ENCODE measurements at regions not wholly inside any gene's neighbourhood (a gene's known extent, or its start where the extent isn't known, plus 50 kb on each side); places are given as distances from the start of the nearest gene placed in this dataset.

- TF ChIP-seq CTCF (IDR thresholded peaks at IDR 0.05) = no peak
- no peaks in the 10 kb centered on the region for H3K4me1 Mint-ChIP-seq (ENCODE audit: low read depth)
- no peaks in the 10 kb centered on the region for H3K36me3 Mint-ChIP-seq (ENCODE audit: low read depth)
- H3K27me3 Mint-ChIP-seq (ENCODE audit: low read depth) = peaks cover 5% of the 10 kb centered on the region
- no peaks in the 10 kb centered on the region for H3K9me3 Mint-ChIP-seq (ENCODE audit: low read depth)
- no peak for DNase-seq (ENCODE audit: low spot score)
- H3K27ac Mint-ChIP-seq (ENCODE audit: unreplicated experiment) = no peak overlapping the region
- H3K4me3 Mint-ChIP-seq (ENCODE audit: unreplicated experiment) = no peak overlapping the region
Observed at GRCh38 chr4:72215198-72215597, 183.4 kb downstream of the NPFFR2 start.

- Mint-ChIP-seq H3K9me3 (ENCODE audit: low read depth) (no peaks in the 10 kb centered on the region), H3K27ac (ENCODE audit: unreplicated experiment) (no peak overlapping the region), H3K4me1 (ENCODE audit: low read depth) (no peaks in the 10 kb centered on the region), H3K4me3 (ENCODE audit: unreplicated experiment) (no peak overlapping the region), H3K27me3 (ENCODE audit: low read depth) (peaks cover 4% of the 10 kb centered on the region), H3K36me3 (ENCODE audit: low read depth) (no peaks in the 10 kb centered on the region)
- no peak for TF ChIP-seq CTCF (IDR thresholded peaks at IDR 0.05)
- peak; percentile 82 for DNase-seq (ENCODE audit: low spot score)
Observed at GRCh38 chr4:72216539-72217277, 184.9 kb downstream of the NPFFR2 start.

GRCh38 chr4:72218953-72219352 lies 187.2 kb downstream of the NPFFR2 start:
- Mint-ChIP-seq H3K27me3 (ENCODE audit: low read depth) (peaks cover 10% of the 10 kb centered on the region), H3K4me1 (ENCODE audit: low read depth) (no peaks in the 10 kb centered on the region), H3K4me3 (ENCODE audit: unreplicated experiment) (no peak overlapping the region), H3K36me3 (ENCODE audit: low read depth) (no peaks in the 10 kb centered on the region), H3K27ac (ENCODE audit: unreplicated experiment) (no peak overlapping the region), H3K9me3 (ENCODE audit: low read depth) (no peaks in the 10 kb centered on the region)
- DNase-seq (ENCODE audit: low spot score) = no peak
- no peak for TF ChIP-seq CTCF (IDR thresholded peaks at IDR 0.05)
